ENCODE measurements at regions not wholly inside any gene's neighbourhood (a gene's known extent, or its start where the extent isn't known, plus 50 kb on each side); places are given as distances from the start of the nearest gene placed in this dataset.

- H4K20me1 ChIP-seq (ENCODE audit: insufficient read depth, low read length), result no peaks in the 10 kb centered on the region
- FAIRE-seq, result no peak
- TF ChIP-seq ZBTB20 (CRISPR knock-in tag; IDR thresholded peaks at IDR 0.05; ENCODE audit: borderline replicate concordance, low read depth), result no peak
- no peak for TF ChIP-seq HES4 (CRISPR knock-in tag; IDR thresholded peaks at IDR 0.05; ENCODE audit: borderline replicate concordance)
- no peak for TF ChIP-seq SMARCE1 (IDR thresholded peaks at IDR 0.05; ENCODE audit: borderline replicate concordance)
- TF ChIP-seq ZNF577 (CRISPR knock-in tag; IDR thresholded peaks at IDR 0.05; ENCODE audit: borderline replicate concordance, low read depth), result no peak
- TF ChIP-seq ZEB1 (IDR thresholded peaks at IDR 0.05; ENCODE audit: insufficient replicate concordance, low read depth), result no peak
- TF ChIP-seq ZNF503 (CRISPR knock-in tag; IDR thresholded peaks at IDR 0.05), result no peak
- TF ChIP-seq RBAK (CRISPR knock-in tag; IDR thresholded peaks at IDR 0.05), result no peak
- TF ChIP-seq ZNF609 (CRISPR knock-in tag; IDR thresholded peaks at IDR 0.05; ENCODE audit: borderline replicate concordance), result no peak
- intact Hi-C loops (cut with micrococcal nuclease; ENCODE audit: unreplicated experiment), result no loop called here
- 51% methylated on average over 13 of the region's 13 CpGs for WGBS (ENCODE audit: low lambda C conversion rate)
- POLR2A ChIA-PET, result no interaction called here
- no peaks in the 10 kb centered on the region for H3K4me1 ChIP-seq (ENCODE audit: insufficient read depth, low read length)
- no peak overlapping the region for H2AFZ ChIP-seq (ENCODE audit: low read length)
- in situ Hi-C loops (cut with HindIII; ENCODE audit: extremely low pct_ligation_motif_present, low pct_unique_long_range_greater_than_20kb), result no loop called here
- H3K4me3 ChIP-seq (replicated peaks in 1 of 3; ENCODE audit: insufficient read depth in 1 of 3, low read depth in 2 of 3, low read length in 3 of 3), result no peak overlapping the region
- no peak overlapping the region for H3K27ac ChIP-seq (ENCODE audit: extremely low read length, insufficient read depth, low read length)
- H3K4me2 ChIP-seq (ENCODE audit: low read depth, low read length), result no peak overlapping the region
- CTCF ChIA-PET (ENCODE audit: low intra/inter-chr PET ratio, low total read pairs), result no interaction called here
- no peak for ATAC-seq
- H3K9ac ChIP-seq (ENCODE audit: insufficient read depth, low read depth, low read length), result no peak overlapping the region
- no peaks in the 10 kb centered on the region for H3K79me2 ChIP-seq (ENCODE audit: insufficient read depth, low read length)
- no peak for DNase-seq (ENCODE audit: low spot score)
- H3K9me3 ChIP-seq (ENCODE audit: low read length), result no peaks in the 10 kb centered on the region
- H3K36me3 ChIP-seq (replicated peaks in 1 of 2; ENCODE audit: control insufficient read depth in 1 of 2, insufficient read depth in 2 of 2, low read length in 2 of 2), result no peaks in the 10 kb centered on the region
- no TSS peak for BruUV-seq (replicated peaks)
- H3K27me3 ChIP-seq (ENCODE audit: control insufficient read depth in 1 of 2, insufficient read depth in 2 of 2, low read length in 2 of 2), result peaks cover 0 to 9% of the 10 kb centered on the region in 2 experiments; a peak in 3 of 5 replicates
Measured at GRCh38 chr4:187335339-187335738, 611.7 kb upstream of the FAT1 start.
